WTC11 (cell line): ENCODE measurements at regions not wholly inside any gene's neighbourhood (a gene's known extent, or its start where the extent isn't known, plus 50 kb on each side); places are given as distances from the start of the nearest gene placed in this dataset.

ENCODE experiments used
- ATAC-seq: fragments of 200-7000 bp; cut with Tn5 transposase; 2 replicates; pipeline ENCODE4 v1.10.0; 2021; ENCODE audit warnings: mild to moderate bottlenecking, moderate library complexity
- CTCF ChIA-PET: fragments of 300-600 bp; sonication (Branson Sonifier 250); formaldehyde crosslinking; loops from one replicate; lab custom pipeline; 2021; ENCODE audit warnings: antibody characterized with exemption; lab: Charles Lee
- POLR2A ChIA-PET: fragments of 350-600 bp; sonication (Branson Sonifier 250); formaldehyde crosslinking; loops from one replicate; lab custom pipeline; 2021; ENCODE audit warnings: antibody characterized with exemption; lab: Charles Lee
- DNase-seq: peaks from one replicate; pipeline ENCODE4 v3.0.0; 2021; ENCODE audit warnings: low spot score
- H3K27ac Mint-ChIP-seq: 2 replicates; pipeline ENCODE4 v1.8.0; 2021; ENCODE audit warnings: mixed read lengths
- H3K27me3 Mint-ChIP-seq: 2 replicates; pipeline ENCODE4 v1.8.0; 2021; ENCODE audit warnings: low read depth, mild to moderate bottlenecking, moderate library complexity, mixed read lengths
- H3K36me3 Mint-ChIP-seq: 2 replicates; pipeline ENCODE4 v1.8.0; 2021; ENCODE audit warnings: mixed read lengths
- H3K4me1 Mint-ChIP-seq: 2 replicates; pipeline ENCODE4 v1.8.0; 2022; ENCODE audit warnings: mixed read lengths
- H3K4me3 Mint-ChIP-seq: 2 replicates; pipeline ENCODE4 v1.8.0; 2021; ENCODE audit warnings: mild to moderate bottlenecking, moderate library complexity, mixed read lengths
- H3K9me3 Mint-ChIP-seq: 2 replicates; pipeline ENCODE4 v1.8.0; 2021; ENCODE audit warnings: mixed read lengths
- AR ChIP-seq: fragments of 250-450 bp; sonication (Bioruptor Pico); IDR thresholded peaks from 2 replicates; pipeline ENCODE4 v1.9.0; 2021; ENCODE audit warnings: mild to moderate bottlenecking
- ATF6 ChIP-seq: sonication (generic); formaldehyde crosslinking; IDR thresholded peaks from 2 replicates; pipeline ENCODE4 v1.8.1; 2023; ENCODE audit warnings: mild to moderate bottlenecking, missing genetic modification reagents
- CREB1 ChIP-seq: sonication (generic); formaldehyde crosslinking; IDR thresholded peaks from 2 replicates; pipeline ENCODE4 v1.8.0; 2023; ENCODE audit warnings: mild to moderate bottlenecking, missing genetic modification reagents
- CREM ChIP-seq: sonication (generic); formaldehyde crosslinking; IDR thresholded peaks from 2 replicates; pipeline ENCODE4 v1.8.1; 2022; ENCODE audit warnings: mild to moderate bottlenecking, missing genetic modification reagents, moderate library complexity
- CTCF ChIP-seq: fragments of 200-600 bp; IDR thresholded peaks from 2 replicates; pipeline ENCODE4 v1.8.0; 2022; ENCODE audit warnings: antibody characterized with exemption
- ELF4 ChIP-seq: sonication (generic); formaldehyde crosslinking; IDR thresholded peaks from 2 replicates; pipeline ENCODE4 v1.8.1; 2022; ENCODE audit warnings: low read depth, mild to moderate bottlenecking, moderate library complexity, missing genetic modification reagents
- NFATC4 ChIP-seq: fragments of 250-450 bp; sonication (Bioruptor Pico); IDR thresholded peaks from 2 replicates; pipeline ENCODE4 v1.9.0; 2021; ENCODE audit warnings: mild to moderate bottlenecking
- PRRX2 ChIP-seq: fragments of 250-450 bp; sonication (Bioruptor Pico); IDR thresholded peaks from 2 replicates; pipeline ENCODE4 v1.8.0; 2021; ENCODE audit warnings: mild to moderate bottlenecking
- STAT6 ChIP-seq: sonication (generic); formaldehyde crosslinking; conservative IDR thresholded peaks from 2 replicates; pipeline ENCODE4 v1.8.1; 2023; ENCODE audit warnings: mild to moderate bottlenecking, low read depth, missing genetic modification reagents, moderate library complexity
- TEAD4 ChIP-seq: sonication (generic); formaldehyde crosslinking; IDR thresholded peaks from 2 replicates; pipeline ENCODE4 v1.8.0; 2022; ENCODE audit warnings: mild to moderate bottlenecking, missing genetic modification reagents
- TP53 ChIP-seq: sonication (generic); formaldehyde crosslinking; IDR thresholded peaks from 2 replicates; pipeline ENCODE4 v1.8.1; 2023; ENCODE audit warnings: mild to moderate bottlenecking, missing genetic modification reagents
- USF1 ChIP-seq: sonication (generic); formaldehyde crosslinking; IDR thresholded peaks from 2 replicates; pipeline ENCODE4 v1.8.0; 2022; ENCODE audit warnings: mild to moderate bottlenecking, missing genetic modification reagents
- ZNF121 ChIP-seq: sonication (generic); formaldehyde crosslinking; IDR thresholded peaks from 2 replicates; pipeline ENCODE4 v1.8.0; 2023; ENCODE audit warnings: missing genetic modification reagents
- ZNF423 ChIP-seq: fragments of 250-450 bp; sonication (Bioruptor Pico); IDR thresholded peaks from 2 replicates; pipeline ENCODE4 v2.1.2; 2022; ENCODE audit warnings: mild to moderate bottlenecking, moderate library complexity
- ZNF512 ChIP-seq: sonication (generic); formaldehyde crosslinking; IDR thresholded peaks from 2 replicates; pipeline ENCODE4 v1.8.1; 2022; ENCODE audit warnings: missing genetic modification reagents, borderline replicate concordance

- TF ChIP-seq ZNF512 = no peak
Measured at GRCh38 chr5:29370248-29370647, 1823.2 kb upstream of the CDH6 start (continued).

- POLR2A ChIA-PET = no interaction called here
- Mint-ChIP-seq H3K9me3 (peaks cover 30% of the 10 kb centered on the region), H3K4me3 (no peak overlapping the region), H3K27me3 (no peaks in the 10 kb centered on the region), H3K4me1 (no peaks in the 10 kb centered on the region), H3K36me3 (no peaks in the 10 kb centered on the region), H3K27ac (no peak overlapping the region)
- ATAC-seq (peak; percentile 82), DNase-seq (no peak)
- CTCF ChIA-PET = interaction anchor here (0.6 kb wide), 1 partner anchor 46 kb away, joined by 4 read pairs; no protein-coding TSS in a partner anchor
- TF ChIP-seq CTCF = no peak
- TF ChIP-seq ZNF423 (CRISPR knock-in tag) = no peak
- no peak for TF ChIP-seq USF1 (CRISPR knock-in tag)
- TF ChIP-seq NFATC4 (CRISPR knock-in tag) = no peak
- no peak for TF ChIP-seq PRRX2 (CRISPR knock-in tag)
- no peak for TF ChIP-seq STAT6 (CRISPR knock-in tag)
Measured at GRCh38 chr5:29367176-29367833, 1826.2 kb upstream of the CDH6 start.

GRCh38 chr5:29351170-29351569, 1842.3 kb upstream of the CDH6 start:
- CTCF ChIA-PET = no interaction called here
- no peak overlapping the region for H3K4me3 Mint-ChIP-seq
- no peaks in the 10 kb centered on the region; the same call in 1 of the 2 replicates for H3K27me3 Mint-ChIP-seq
- DNase-seq = no peak
- H3K27ac Mint-ChIP-seq = no peak overlapping the region
- H3K9me3 Mint-ChIP-seq = peaks cover 37% of the 10 kb centered on the region
- peaks cover 17% of the 10 kb centered on the region for H3K36me3 Mint-ChIP-seq
- no peak for TF ChIP-seq CREB1 (CRISPR knock-in tag)
- TF ChIP-seq, all 79 proteins: peak for 0
- POLR2A ChIA-PET = no interaction called here
- H3K4me1 Mint-ChIP-seq = no peaks in the 10 kb centered on the region
- no peak for ATAC-seq

- DNase-seq = no peak
- no peak for TF ChIP-seq CREM
- TF ChIP-seq ATF6 (CRISPR knock-in tag) = no peak
- TF ChIP-seq ZNF121 (CRISPR knock-in tag) = no peak
- no peak for TF ChIP-seq ELF4
- no peak for TF ChIP-seq AR
- no peak for TF ChIP-seq TEAD4 (CRISPR knock-in tag)
- no peak for TF ChIP-seq TP53 (CRISPR knock-in tag)
- TF ChIP-seq ZNF512 = no peak
Measured at GRCh38 chr5:29337030-29337429, 1856.5 kb upstream of the CDH6 start.

More at GRCh38 chr5:29337030-29337429, 1856.5 kb upstream of the CDH6 start:
- no peaks in the 10 kb centered on the region for H3K27me3 Mint-ChIP-seq
- H3K36me3 Mint-ChIP-seq = peaks cover 6% of the 10 kb centered on the region
- H3K4me1 Mint-ChIP-seq = no peaks in the 10 kb centered on the region
- ChIA-PET POLR2A (no interaction called here), CTCF (no interaction called here)
- H3K9me3 Mint-ChIP-seq = peaks cover 26% of the 10 kb centered on the region
- no peak overlapping the region for H3K4me3 Mint-ChIP-seq
- no peak for ATAC-seq
- H3K27ac Mint-ChIP-seq = no peak overlapping the region
